ENCODE measurements at regions not wholly inside any gene's neighbourhood (a gene's known extent, or its start where the extent isn't known, plus 50 kb on each side); places are given as distances from the start of the nearest gene placed in this dataset.

DNA sequence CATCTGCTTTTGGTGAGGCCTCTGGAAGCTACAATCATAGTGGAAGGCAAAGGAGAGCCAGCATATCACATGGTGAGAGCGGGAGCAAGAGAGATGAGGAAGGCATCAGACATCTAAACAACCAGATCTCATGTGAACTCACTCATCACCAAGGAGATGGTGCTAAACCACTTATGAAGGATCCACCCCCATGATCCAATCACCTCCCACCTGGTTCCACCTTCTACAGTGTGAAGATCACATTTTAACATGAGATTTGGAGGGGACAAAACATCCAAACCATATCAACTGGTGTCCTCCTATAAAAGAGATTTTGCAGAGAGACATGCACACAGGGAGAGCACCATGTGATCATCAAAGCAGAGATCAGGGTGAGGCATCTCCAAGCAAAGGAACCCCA lies 578.6 kb downstream of the MATN1 start:
- in situ Hi-C loops (cut with HindIII; ENCODE audit: low sequenced_read_pairs) = no loop called here
- no peak for TF ChIP-seq CTCF (IDR thresholded peaks at IDR 0.05; ENCODE audit: low read depth, low read length, missing control alignments)
- H3K4me3 ChIP-seq (ENCODE audit: low read depth, low read length) = no peak overlapping the region
- DNase-seq (ENCODE audit: low read depth) = no peak

GRCh38 chr1:30143517-30143916 lies 579.9 kb downstream of the MATN1 start:
- no peak overlapping the region for H3K4me3 ChIP-seq (ENCODE audit: low read depth, low read length)
- no peak for DNase-seq (ENCODE audit: low read depth)
- in situ Hi-C loops (cut with HindIII; ENCODE audit: low sequenced_read_pairs) = no loop called here
- TF ChIP-seq CTCF (IDR thresholded peaks at IDR 0.05; ENCODE audit: low read depth, low read length, missing control alignments) = no peak

DNA sequence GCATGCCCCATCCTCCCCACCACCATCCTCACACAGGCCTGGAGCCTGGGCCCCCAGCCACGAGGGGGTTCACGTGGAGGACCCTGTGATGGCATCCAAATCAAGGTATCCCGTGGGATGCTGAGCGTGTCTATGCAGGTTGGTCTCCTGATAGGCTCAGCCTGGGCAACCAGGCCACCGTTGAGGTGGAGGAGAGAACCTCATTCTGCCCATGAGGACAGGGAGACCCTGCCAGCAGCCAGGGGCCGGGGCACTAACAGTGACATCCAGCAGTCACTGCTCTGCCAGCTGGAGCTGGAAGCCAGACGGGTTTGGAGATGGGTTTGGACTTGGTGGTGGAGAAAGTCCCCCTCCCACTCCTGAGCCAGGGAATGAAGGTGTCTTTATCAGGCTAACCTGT lies 582.8 kb downstream of the MATN1 start:
- no peak for TF ChIP-seq CTCF (IDR thresholded peaks at IDR 0.05; ENCODE audit: low read depth, low read length, missing control alignments)

GRCh38 chr1:30138891-30139290 lies 584.5 kb downstream of the MATN1 start:
- no peak for DNase-seq (ENCODE audit: low read depth)
- in situ Hi-C loops (cut with HindIII; ENCODE audit: low sequenced_read_pairs) = no loop called here
- TF ChIP-seq CTCF (IDR thresholded peaks at IDR 0.05; ENCODE audit: low read depth, low read length, missing control alignments) = no peak
- no peak overlapping the region for H3K4me3 ChIP-seq (ENCODE audit: low read depth, low read length)

More for the DNA sequence above, 582.8 kb downstream of the MATN1 start:
- DNase-seq (ENCODE audit: low read depth) = no peak
- H3K4me3 ChIP-seq (ENCODE audit: low read depth, low read length) = no peak overlapping the region
- in situ Hi-C loops (cut with HindIII; ENCODE audit: low sequenced_read_pairs) = no loop called here

GRCh38 chr1:30137001-30137400 lies 586.4 kb downstream of the MATN1 start:
- TF ChIP-seq CTCF (IDR thresholded peaks at IDR 0.05; ENCODE audit: low read depth, low read length, missing control alignments) = no peak
- DNase-seq (ENCODE audit: low read depth) = no peak
- H3K4me3 ChIP-seq (ENCODE audit: low read depth, low read length) = no peak overlapping the region
- in situ Hi-C loops (cut with HindIII; ENCODE audit: low sequenced_read_pairs) = no loop called here

DNA sequence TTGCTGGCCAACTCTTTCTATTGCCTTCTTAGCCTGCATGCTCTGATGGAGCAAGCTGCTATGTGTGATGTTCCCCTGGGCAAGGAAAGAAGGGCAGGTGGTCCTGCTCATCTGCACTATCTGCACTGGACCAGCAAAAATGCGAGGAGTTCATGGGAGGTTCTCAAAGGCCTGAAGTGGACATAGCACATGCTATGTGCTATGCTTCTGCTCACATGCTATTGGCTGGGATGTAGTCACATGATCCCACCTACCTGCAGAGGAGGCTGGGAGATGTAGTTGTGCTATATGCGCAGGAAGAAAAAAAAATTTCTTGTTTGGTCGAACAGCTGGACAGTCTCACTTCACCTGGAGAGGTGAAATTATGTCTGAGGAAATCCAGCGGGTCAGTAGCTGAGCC lies 587.7 kb downstream of the MATN1 start:
- DNase-seq (ENCODE audit: low read depth) = no peak
- H3K4me3 ChIP-seq (ENCODE audit: low read depth, low read length) = no peak overlapping the region
- TF ChIP-seq CTCF (IDR thresholded peaks at IDR 0.05; ENCODE audit: low read depth, low read length, missing control alignments) = no peak
- in situ Hi-C loops (cut with HindIII; ENCODE audit: low sequenced_read_pairs) = no loop called here
